Thoracic aorta (tissue), 2 donors: ENCODE measurements at regions not wholly inside any gene's neighbourhood (a gene's known extent, or its start where the extent isn't known, plus 50 kb on each side); places are given as distances from the start of the nearest gene placed in this dataset.

Experiments
- ATAC-seq: fragments of 150-250 bp; one replicate; pipeline ENCODE4 v1.8.0; 2017; ENCODE audit warnings: low read depth; ENCODE audit not compliant: insufficient number of reproducible peaks, low FRiP score
- DNase-seq: peaks from one replicate; pipeline ENCODE4 v3.0.0-alpha.2; 2020; ENCODE audit warnings: low spot score
- H3K27ac ChIP-seq, 2 donors: fragments of 200-600 bp; sonication (generic); 1 replicate in 1 of 2; 2 replicates in 1 of 2; pipeline ENCODE4 v1.5.1; 2016; ENCODE audit warnings: mild to moderate bottlenecking in 2 of 2, moderate library complexity in 2 of 2
- H3K27me3 ChIP-seq: fragments of 200-600 bp; sonication (generic); replicated peaks from 2 replicates; pipeline ENCODE4 v1.6.0; 2016; ENCODE audit warnings: mild to moderate bottlenecking; ENCODE audit not compliant: insufficient read depth
- H3K36me3 ChIP-seq: fragments of 200-600 bp; sonication (generic); one replicate; pipeline ENCODE4 v1.5.1; 2016
- H3K4me1 ChIP-seq, 2 donors: fragments of 200-600 bp; sonication (generic); 1 replicate in 1 of 2; 2 replicates in 1 of 2; pipeline versions ENCODE4 v1.5.1 to v1.6.0; 2016; ENCODE audit warnings: low read depth in 2 of 2, mild to moderate bottlenecking in 1 of 2; ENCODE audit not compliant: control insufficient read depth in 1 of 2
- H3K4me3 ChIP-seq: fragments of 200-600 bp; sonication (generic); 2 replicates; pipeline ENCODE4 v1.5.1; 2016; ENCODE audit warnings: mild to moderate bottlenecking
- H3K9me3 ChIP-seq: fragments of 200-600 bp; sonication (generic); 2 replicates; pipeline ENCODE4 v1.5.1; 2016
- TF ChIP-seq, protein P1 (sequence below): fragments of 200-600 bp; sonication (generic); IDR thresholded peaks from one replicate; pipeline ENCODE4 v1.5.1; 2019; ENCODE audit warnings: antibody characterized with exemption

DNA sequence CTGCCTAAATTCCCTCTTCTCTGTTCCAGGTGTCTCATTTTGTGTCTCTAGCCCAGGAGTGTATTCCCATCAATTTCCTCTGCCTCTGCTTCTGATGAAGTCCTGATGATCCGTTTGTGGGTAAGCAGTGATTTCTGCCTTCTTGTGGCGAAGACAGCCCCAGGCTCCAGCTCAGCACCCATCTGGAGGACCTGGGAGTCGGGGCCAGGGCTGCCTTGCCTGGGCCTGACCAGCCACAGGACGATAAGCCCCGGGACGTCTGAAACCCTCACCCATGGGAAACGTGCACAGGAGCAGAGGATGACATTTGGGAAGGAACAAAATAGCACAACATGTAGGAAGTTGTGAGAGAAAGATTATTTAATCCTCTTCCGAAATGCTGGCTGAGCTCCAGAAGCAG lies 206.9 kb downstream of the FBXO15 start:
- H3K9me3 ChIP-seq: no peaks in the 10 kb centered on the region
- no peak for ATAC-seq
- no peak overlapping the region for H3K4me3 ChIP-seq
- H3K27ac ChIP-seq: no peak overlapping the region
- no peaks in the 10 kb centered on the region for H3K27me3 ChIP-seq
- H3K4me1 ChIP-seq: no peaks in the 10 kb centered on the region
- no peak for DNase-seq
- no peaks in the 10 kb centered on the region for H3K36me3 ChIP-seq
- TF ChIP-seq, protein P1, sequence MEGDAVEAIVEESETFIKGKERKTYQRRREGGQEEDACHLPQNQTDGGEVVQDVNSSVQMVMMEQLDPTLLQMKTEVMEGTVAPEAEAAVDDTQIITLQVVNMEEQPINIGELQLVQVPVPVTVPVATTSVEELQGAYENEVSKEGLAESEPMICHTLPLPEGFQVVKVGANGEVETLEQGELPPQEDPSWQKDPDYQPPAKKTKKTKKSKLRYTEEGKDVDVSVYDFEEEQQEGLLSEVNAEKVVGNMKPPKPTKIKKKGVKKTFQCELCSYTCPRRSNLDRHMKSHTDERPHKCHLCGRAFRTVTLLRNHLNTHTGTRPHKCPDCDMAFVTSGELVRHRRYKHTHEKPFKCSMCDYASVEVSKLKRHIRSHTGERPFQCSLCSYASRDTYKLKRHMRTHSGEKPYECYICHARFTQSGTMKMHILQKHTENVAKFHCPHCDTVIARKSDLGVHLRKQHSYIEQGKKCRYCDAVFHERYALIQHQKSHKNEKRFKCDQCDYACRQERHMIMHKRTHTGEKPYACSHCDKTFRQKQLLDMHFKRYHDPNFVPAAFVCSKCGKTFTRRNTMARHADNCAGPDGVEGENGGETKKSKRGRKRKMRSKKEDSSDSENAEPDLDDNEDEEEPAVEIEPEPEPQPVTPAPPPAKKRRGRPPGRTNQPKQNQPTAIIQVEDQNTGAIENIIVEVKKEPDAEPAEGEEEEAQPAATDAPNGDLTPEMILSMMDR: no peak

DNA sequence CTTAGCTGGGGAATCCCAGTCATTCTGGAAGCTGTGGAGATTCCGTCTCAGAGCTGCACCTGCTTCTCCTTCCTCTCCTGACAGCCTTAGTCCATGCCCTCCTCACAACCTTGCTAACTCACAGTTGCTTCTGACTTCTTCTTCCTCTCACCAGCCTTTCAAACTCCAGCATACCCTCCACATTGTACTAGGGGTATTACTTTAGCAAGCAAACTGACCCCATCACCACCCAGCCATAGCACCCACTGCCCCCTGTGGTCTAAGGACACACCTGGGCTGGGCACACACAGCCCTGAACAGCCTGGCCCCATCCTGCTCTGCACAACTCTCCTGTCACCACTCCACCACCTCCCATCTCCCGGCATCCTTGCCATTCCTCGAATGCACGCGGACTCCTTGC lies 208.2 kb downstream of the FBXO15 start:
- H3K27ac ChIP-seq: no peak overlapping the region
- no peak overlapping the region for H3K4me3 ChIP-seq
- H3K4me1 ChIP-seq: no peaks in the 10 kb centered on the region
- H3K27me3 ChIP-seq: no peaks in the 10 kb centered on the region
- TF ChIP-seq, protein P1: no peak
- DNase-seq (no peak), ATAC-seq (no peak)
- H3K9me3 ChIP-seq: no peaks in the 10 kb centered on the region
- no peaks in the 10 kb centered on the region for H3K36me3 ChIP-seq

DNA sequence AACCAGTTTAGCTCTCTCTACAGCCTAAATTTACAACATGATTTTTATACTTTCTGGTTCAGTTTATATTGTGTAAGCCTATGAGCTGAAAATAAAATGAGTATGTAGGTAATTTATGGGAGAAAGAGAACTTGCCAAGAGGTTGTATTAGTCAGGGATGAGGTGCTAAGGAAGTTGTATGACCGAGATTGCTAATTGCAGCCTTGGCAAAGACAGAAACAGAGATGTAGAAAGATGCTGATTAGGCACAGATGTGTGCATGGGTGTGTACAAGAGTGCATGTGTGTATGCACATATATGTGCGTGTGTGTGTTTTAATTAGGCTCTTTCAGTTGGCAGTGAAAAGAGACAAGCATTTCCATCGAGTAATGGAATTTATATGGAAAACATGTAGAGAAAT lies 213.9 kb downstream of the FBXO15 start:
- DNase-seq: no peak
- no peaks in the 10 kb centered on the region for H3K9me3 ChIP-seq
- no peak for ATAC-seq
- no peak overlapping the region for H3K4me3 ChIP-seq
- no peaks in the 10 kb centered on the region for H3K4me1 ChIP-seq
- TF ChIP-seq, protein P1: no peak
- H3K27me3 ChIP-seq: no peaks in the 10 kb centered on the region
- H3K27ac ChIP-seq: no peak overlapping the region
- no peaks in the 10 kb centered on the region for H3K36me3 ChIP-seq

DNA sequence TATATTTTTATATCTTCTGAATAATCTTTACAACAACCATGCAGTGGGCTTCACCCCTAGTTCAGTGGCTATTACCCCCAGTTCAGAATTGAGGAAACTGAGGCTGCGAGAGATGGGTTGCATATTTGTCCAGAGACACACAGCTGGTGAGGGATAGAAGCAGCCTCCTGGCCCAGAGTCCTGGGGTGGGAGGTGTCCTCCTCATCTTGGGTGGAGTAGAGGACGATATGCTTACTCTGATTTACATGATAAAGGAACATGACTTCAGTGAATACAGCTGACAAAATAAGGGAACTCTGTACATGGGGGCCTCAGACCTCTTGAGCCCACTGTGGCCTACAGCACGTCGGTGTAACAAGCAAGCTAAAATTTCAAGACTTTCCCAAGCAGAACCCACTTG lies 214.7 kb downstream of the FBXO15 start:
- Histone ChIP-seq H3K27ac (no peak overlapping the region), H3K36me3 (no peaks in the 10 kb centered on the region), H3K27me3 (no peaks in the 10 kb centered on the region), H3K9me3 (no peaks in the 10 kb centered on the region), H3K4me1 (no peaks in the 10 kb centered on the region), H3K4me3 (no peak overlapping the region)
- TF ChIP-seq, protein P1: no peak
- ATAC-seq (no peak), DNase-seq (no peak)

DNA sequence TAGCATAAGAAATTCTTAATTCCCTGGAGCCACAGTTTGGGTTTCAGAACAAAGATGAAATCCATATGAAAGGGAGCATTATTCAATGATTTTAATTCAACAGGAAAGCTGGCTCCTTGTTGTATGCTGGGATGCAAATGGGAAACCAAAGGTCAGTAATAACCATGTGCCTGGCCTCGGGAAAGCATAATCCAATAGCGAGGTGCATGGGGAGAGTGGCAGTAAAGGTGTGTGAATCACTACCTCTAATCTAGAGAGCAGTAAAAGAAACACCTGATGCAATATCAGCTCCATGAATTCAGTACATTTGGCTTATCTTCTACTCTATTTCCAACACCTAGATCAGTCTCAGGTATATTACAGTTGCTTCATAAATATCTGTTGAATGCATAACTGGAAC lies 220.1 kb downstream of the FBXO15 start:
- Histone ChIP-seq H3K4me1 (no peaks in the 10 kb centered on the region), H3K27ac (no peak overlapping the region), H3K36me3 (no peaks in the 10 kb centered on the region), H3K9me3 (no peaks in the 10 kb centered on the region), H3K4me3 (no peak overlapping the region), H3K27me3 (no peaks in the 10 kb centered on the region)
- TF ChIP-seq, protein P1: no peak
- DNase-seq (no peak), ATAC-seq (no peak)
